ENCODE measurements at regions not wholly inside any gene's neighbourhood (a gene's known extent, or its start where the extent isn't known, plus 50 kb on each side); places are given as distances from the start of the nearest gene placed in this dataset.

- Mint-ChIP-seq H3K4me1 (peaks cover 0 to 4% of the 10 kb centered on the region in 2 donors), H3K27me3 (ENCODE audit: low read depth in 3 of 3) (peaks cover 0 to 7% (median 0%) of the 10 kb centered on the region in 3 donors)
Observed at GRCh38 chr15:61755467-61755866, 304.8 kb downstream of the VPS13C start.

GRCh38 chr15:61753018-61753710 lies 307.1 kb downstream of the VPS13C start:
- peak overlapping the region in 1 of 6 donors; percentile 52 for H3K27ac Mint-ChIP-seq
- DNase-seq: peak; percentile 19 to 42 (median 34)
- H3K4me3 Mint-ChIP-seq: peak overlapping the region in 3 of 5 donors; percentile 15 to 30 (median 29)
- peaks cover 0 to 3% (median 0%) of the 10 kb centered on the region in 3 donors for H3K27me3 Mint-ChIP-seq (ENCODE audit: low read depth in 3 of 3)
- no peaks in the 10 kb centered on the region for H3K36me3 Mint-ChIP-seq
- H3K9me3 Mint-ChIP-seq: no peaks in the 10 kb centered on the region
- H3K4me1 Mint-ChIP-seq: peaks cover 0 to 4% of the 10 kb centered on the region in 2 donors

More at GRCh38 chr15:61755467-61755866, 304.8 kb downstream of the VPS13C start:
- DNase-seq: no peak
- no peaks in the 10 kb centered on the region for H3K9me3 Mint-ChIP-seq
- H3K36me3 Mint-ChIP-seq: peaks cover 0 to 4% (median 0%) of the 10 kb centered on the region in 3 donors
- H3K4me3 Mint-ChIP-seq: no peak overlapping the region
- H3K27ac Mint-ChIP-seq: no peak overlapping the region

- H3K27ac Mint-ChIP-seq: no peak overlapping the region
- H3K36me3 Mint-ChIP-seq: no peaks in the 10 kb centered on the region
- DNase-seq: no peak
- peaks cover 0 to 4% of the 10 kb centered on the region in 2 donors for H3K4me1 Mint-ChIP-seq
- no peak overlapping the region for H3K4me3 Mint-ChIP-seq
- no peaks in the 10 kb centered on the region for H3K9me3 Mint-ChIP-seq
- peaks cover 0 to 3% (median 0%) of the 10 kb centered on the region in 3 donors for H3K27me3 Mint-ChIP-seq (ENCODE audit: low read depth in 3 of 3)
Observed at GRCh38 chr15:61752001-61752400, 308.2 kb downstream of the VPS13C start.

- Mint-ChIP-seq H3K4me3 (no peak overlapping the region), H3K27ac (no peak overlapping the region), H3K27me3 (ENCODE audit: low read depth in 3 of 3) (no peaks in the 10 kb centered on the region), H3K36me3 (no peaks in the 10 kb centered on the region), H3K4me1 (peaks cover 0 to 4% of the 10 kb centered on the region in 2 donors), H3K9me3 (no peaks in the 10 kb centered on the region)
- DNase-seq: no peak
Observed at GRCh38 chr15:61750271-61751084, 309.8 kb downstream of the VPS13C start.

DNA sequence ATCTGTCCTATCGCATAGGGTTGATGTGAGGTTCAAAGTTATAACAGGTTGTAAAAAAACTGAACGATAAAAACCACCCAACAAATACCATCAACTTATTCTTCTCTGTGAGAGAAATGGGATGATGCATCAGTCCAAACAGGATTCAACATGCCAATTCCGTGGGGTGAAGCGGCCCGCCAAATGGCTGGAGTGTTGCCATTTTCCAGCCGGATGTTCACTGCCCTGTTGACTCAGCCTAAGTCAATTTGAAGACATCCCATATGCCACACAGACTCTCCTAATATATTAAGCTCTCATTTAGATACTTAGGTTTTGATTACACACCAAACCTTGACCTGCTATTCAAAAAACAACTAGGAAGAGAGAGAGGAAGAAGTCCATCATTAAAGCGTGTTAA lies 311.1 kb downstream of the VPS13C start:
- DNase-seq: no peak
- H3K4me3 Mint-ChIP-seq: no peak overlapping the region
- H3K4me1 Mint-ChIP-seq: no peaks in the 10 kb centered on the region
- no peak overlapping the region for H3K27ac Mint-ChIP-seq
- no peaks in the 10 kb centered on the region for H3K9me3 Mint-ChIP-seq
- H3K27me3 Mint-ChIP-seq (ENCODE audit: low read depth in 3 of 3): peaks cover 0 to 2% (median 0%) of the 10 kb centered on the region in 3 donors
- no peaks in the 10 kb centered on the region for H3K36me3 Mint-ChIP-seq

DNA sequence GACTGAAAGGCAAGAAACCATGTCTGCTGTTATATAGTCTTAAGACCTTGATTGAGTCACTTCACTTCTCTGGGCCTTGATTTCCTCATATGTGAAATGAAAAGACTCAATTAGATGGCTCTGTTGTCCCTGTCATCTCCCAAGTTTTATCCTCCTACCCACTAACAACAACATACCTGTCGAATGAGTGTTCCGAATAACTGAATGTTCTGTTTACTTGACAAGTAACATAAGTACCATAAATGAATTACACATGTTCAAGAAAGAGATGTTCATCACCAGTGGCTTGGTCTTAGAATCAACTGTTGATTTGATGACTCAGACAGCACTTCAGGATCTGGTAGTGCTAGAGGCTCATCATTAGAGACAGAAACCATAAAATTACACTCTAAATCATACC lies 311.7 kb downstream of the VPS13C start:
- DNase-seq: no peak
- peaks cover 0 to 2% (median 2%) of the 10 kb centered on the region in 3 donors for H3K27me3 Mint-ChIP-seq (ENCODE audit: low read depth in 3 of 3)
- H3K36me3 Mint-ChIP-seq: no peaks in the 10 kb centered on the region
- no peak overlapping the region for H3K27ac Mint-ChIP-seq
- no peak overlapping the region for H3K4me3 Mint-ChIP-seq
- H3K9me3 Mint-ChIP-seq: no peaks in the 10 kb centered on the region
- H3K4me1 Mint-ChIP-seq: no peaks in the 10 kb centered on the region

- Mint-ChIP-seq H3K27me3 (ENCODE audit: low read depth in 3 of 3) (peaks cover 0 to 5% (median 2%) of the 10 kb centered on the region in 3 donors), H3K9me3 (no peaks in the 10 kb centered on the region), H3K27ac (no peak overlapping the region)
Observed at GRCh38 chr15:61746589-61746988, 313.7 kb downstream of the VPS13C start.

DNA sequence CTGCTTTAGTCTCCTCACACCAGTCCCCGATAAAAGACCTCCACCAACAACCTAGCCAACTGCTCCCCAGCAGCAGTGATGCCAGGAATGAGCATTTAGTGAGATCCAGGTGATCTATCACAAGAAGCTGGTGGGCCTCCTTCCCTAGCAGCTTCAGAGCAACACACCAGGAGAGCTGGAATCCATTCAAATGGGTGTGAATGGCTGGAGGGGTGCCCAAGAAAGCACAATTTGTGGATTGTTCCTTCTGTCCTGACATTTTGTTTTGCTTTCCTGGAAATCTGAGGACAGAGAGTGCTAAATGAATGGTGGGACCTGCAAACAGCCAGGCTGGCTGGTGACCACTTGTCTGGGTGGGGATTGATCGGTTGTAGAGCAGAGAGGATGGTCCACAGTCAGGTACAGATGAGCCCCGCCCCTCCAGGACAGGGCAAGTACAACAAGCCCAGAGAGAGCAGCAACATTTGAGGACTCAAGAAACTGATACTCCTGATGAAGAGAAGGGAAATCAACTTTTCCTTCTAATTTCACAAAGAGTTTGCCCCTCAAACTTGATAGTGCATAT lies 316.8 kb downstream of the VPS13C start:
- Mint-ChIP-seq H3K27me3 (ENCODE audit: low read depth in 3 of 3) (peaks cover 0 to 5% (median 2%) of the 10 kb centered on the region in 3 donors), H3K27ac (no peak overlapping the region), H3K36me3 (no peaks in the 10 kb centered on the region), H3K4me3 (no peak overlapping the region), H3K9me3 (no peaks in the 10 kb centered on the region), H3K4me1 (no peaks in the 10 kb centered on the region)
- DNase-seq: no peak

More at GRCh38 chr15:61746589-61746988, 313.7 kb downstream of the VPS13C start:
- no peaks in the 10 kb centered on the region for H3K4me1 Mint-ChIP-seq
- H3K36me3 Mint-ChIP-seq: no peaks in the 10 kb centered on the region
- no peak overlapping the region for H3K4me3 Mint-ChIP-seq
- no peak for DNase-seq

DNA sequence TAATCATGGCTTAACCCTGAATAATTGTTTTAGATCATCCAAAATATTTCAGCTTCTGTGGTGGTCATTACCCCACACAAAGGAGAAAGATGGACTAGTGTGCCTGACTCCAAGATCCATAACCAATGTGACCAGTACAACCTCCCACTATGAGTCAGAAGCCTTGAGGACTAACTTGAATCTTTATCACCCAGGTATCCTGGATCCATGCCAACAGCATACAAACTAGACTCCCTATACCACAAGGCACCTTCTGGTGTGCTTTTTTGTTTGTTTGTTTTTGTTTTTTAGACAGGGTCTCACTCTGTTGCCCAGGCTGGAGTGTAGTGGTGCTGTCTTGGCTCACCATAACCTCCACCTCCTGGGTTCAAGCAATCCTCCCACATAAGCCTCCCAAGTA lies 317.7 kb downstream of the VPS13C start:
- H3K36me3 Mint-ChIP-seq: no peaks in the 10 kb centered on the region

GRCh38 chr15:61736790-61737189 lies 323.5 kb downstream of the VPS13C start:
- H3K4me1 Mint-ChIP-seq: peaks cover 14 to 24% of the 10 kb centered on the region in 2 donors
- H3K27ac Mint-ChIP-seq: no peak overlapping the region
- no peaks in the 10 kb centered on the region for H3K9me3 Mint-ChIP-seq

More for the DNA sequence above, 317.7 kb downstream of the VPS13C start:
- Mint-ChIP-seq H3K4me1 (no peaks in the 10 kb centered on the region), H3K4me3 (no peak overlapping the region), H3K27me3 (ENCODE audit: low read depth in 3 of 3) (peaks cover 0 to 5% (median 2%) of the 10 kb centered on the region in 3 donors), H3K9me3 (no peaks in the 10 kb centered on the region), H3K27ac (no peak overlapping the region)
- DNase-seq: no peak

GRCh38 chr15:61731099-61731498 lies 329.1 kb downstream of the VPS13C start:
- Mint-ChIP-seq H3K9me3 (no peaks in the 10 kb centered on the region), H3K27ac (no peak overlapping the region), H3K36me3 (no peaks in the 10 kb centered on the region), H3K4me3 (no peak overlapping the region), H3K4me1 (peaks cover 5 to 12% of the 10 kb centered on the region in 2 donors), H3K27me3 (ENCODE audit: low read depth in 3 of 3) (peaks cover 0 to 10% (median 8%) of the 10 kb centered on the region in 3 donors)
- DNase-seq: no peak

More at GRCh38 chr15:61736790-61737189, 323.5 kb downstream of the VPS13C start:
- DNase-seq: no peak
- no peak overlapping the region for H3K4me3 Mint-ChIP-seq
- peaks cover 0 to 2% (median 1%) of the 10 kb centered on the region in 3 donors for H3K27me3 Mint-ChIP-seq (ENCODE audit: low read depth in 3 of 3)
- H3K36me3 Mint-ChIP-seq: no peaks in the 10 kb centered on the region

DNA sequence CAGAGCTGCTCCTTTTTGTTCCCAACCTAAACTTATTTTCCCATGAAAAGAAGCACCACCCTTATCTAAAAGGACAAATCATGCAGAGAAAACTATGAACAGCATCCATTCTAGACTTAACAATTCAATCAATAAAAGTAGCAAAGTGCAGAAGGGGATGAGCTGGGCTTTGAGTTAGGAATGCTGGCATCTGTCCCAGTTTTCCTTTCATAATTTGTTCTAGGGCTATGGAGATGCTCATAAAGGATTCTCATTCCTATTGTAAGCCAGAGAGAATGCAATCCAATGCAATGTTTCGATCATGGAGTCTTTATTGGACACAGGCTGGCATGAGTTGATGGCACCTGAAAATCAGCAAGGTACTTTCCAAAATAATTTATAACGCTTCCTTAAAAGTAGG lies 330.6 kb downstream of the VPS13C start:
- Mint-ChIP-seq H3K27ac (no peak overlapping the region), H3K27me3 (ENCODE audit: low read depth in 3 of 3) (peaks cover 0 to 11% (median 10%) of the 10 kb centered on the region in 3 donors)

DNA sequence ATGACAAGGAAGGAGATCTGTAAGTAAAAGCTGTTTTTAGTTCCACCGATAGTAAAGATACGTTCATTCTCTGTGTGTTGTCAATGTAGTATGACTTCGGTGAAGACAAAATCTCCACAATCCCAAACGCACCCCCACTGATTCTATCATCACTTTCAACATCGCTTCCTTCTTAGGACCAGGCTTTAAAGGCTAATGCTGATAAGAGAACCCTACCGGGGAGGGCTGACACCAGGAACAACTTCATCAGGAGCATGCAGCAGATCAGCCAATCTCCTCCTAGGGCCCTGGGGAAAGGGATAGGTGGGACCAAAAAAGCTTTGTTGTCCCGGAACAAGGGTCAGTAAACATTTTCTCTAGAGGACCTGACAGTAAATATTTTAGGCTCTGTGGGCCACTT lies 334.1 kb downstream of the VPS13C start:
- DNase-seq: no peak
- no peaks in the 10 kb centered on the region for H3K36me3 Mint-ChIP-seq
- peaks cover 2 to 9% (median 9%) of the 10 kb centered on the region in 3 donors for H3K27me3 Mint-ChIP-seq (ENCODE audit: low read depth in 3 of 3)
- no peak overlapping the region for H3K4me3 Mint-ChIP-seq
- no peaks in the 10 kb centered on the region for H3K4me1 Mint-ChIP-seq
- no peak overlapping the region for H3K27ac Mint-ChIP-seq
- no peaks in the 10 kb centered on the region for H3K9me3 Mint-ChIP-seq

More for the DNA sequence above, 330.6 kb downstream of the VPS13C start:
- H3K36me3 Mint-ChIP-seq: no peaks in the 10 kb centered on the region
- DNase-seq: no peak
- H3K9me3 Mint-ChIP-seq: no peaks in the 10 kb centered on the region
- H3K4me1 Mint-ChIP-seq: peaks cover 5 to 12% of the 10 kb centered on the region in 2 donors
- no peak overlapping the region for H3K4me3 Mint-ChIP-seq

GRCh38 chr15:61725251-61725650 lies 335.0 kb downstream of the VPS13C start:
- H3K9me3 Mint-ChIP-seq: no peaks in the 10 kb centered on the region
- no peaks in the 10 kb centered on the region for H3K4me1 Mint-ChIP-seq
- no peak overlapping the region for H3K4me3 Mint-ChIP-seq
- no peak for DNase-seq
- no peak overlapping the region for H3K27ac Mint-ChIP-seq
- no peaks in the 10 kb centered on the region for H3K36me3 Mint-ChIP-seq
- H3K27me3 Mint-ChIP-seq (ENCODE audit: low read depth in 3 of 3): peaks cover 2 to 12% (median 8%) of the 10 kb centered on the region in 3 donors

All from immature natural killer cell (primary cell).